Suppressor macrophage treated with lipopolysaccharide for 1 hour (primary cell): ENCODE measurements at regions not wholly inside any gene's neighbourhood (a gene's known extent, or its start where the extent isn't known, plus 50 kb on each side); places are given as distances from the start of the nearest gene placed in this dataset.
A peak's percentile ranks its signal among the peaks of the same experiment; 100 is the strongest.

ENCODE experiments used
- DNase-seq, 3 donors: peaks; one replicate each; pipeline ENCODE4 v3.0.0-alpha.2; 2020 to 2022

DNA sequence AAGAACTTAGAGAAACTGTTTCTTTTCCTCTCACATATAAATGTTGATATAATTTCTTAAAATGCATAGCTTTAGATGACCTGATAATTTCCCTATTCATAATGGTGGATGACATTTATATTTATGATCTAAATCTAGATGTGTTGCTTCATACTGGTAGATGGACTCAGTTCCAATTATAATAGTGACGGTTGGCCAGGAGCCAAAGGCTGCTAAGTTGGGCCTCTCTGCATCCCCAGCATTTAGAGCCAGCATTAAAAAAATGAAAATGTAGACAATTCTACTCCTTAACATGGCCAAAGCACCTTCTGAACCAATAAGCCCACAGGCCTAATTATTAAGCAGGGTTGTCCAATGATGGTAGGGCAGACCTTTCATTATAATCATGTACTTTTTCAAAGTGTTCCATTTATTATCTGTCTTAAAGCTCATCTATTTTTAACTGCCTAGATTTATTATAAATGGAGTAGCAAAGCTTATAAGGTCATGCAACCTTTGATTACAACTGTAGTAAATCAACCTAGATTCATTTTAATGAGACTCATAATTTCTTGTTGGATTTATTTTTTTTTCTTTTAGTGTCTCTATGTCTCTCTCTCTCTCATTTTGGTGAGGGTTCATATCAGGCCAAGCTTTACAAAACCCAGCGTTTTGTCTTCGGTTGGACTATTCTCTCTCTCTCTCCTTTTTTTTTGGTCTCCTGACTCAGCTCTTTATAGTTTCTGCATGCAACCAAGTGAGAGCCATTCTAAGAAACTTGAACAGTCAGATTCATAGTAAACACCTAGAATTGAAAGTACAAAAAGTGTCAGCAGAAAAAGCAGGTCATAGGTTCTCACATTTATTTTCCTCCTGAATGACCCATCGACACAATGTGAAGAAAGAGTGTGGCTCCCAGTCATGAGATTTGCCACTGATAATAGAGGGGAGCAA is 2016.1 kb upstream of the PIK3C3 start:
- no peak for DNase-seq

DNA sequence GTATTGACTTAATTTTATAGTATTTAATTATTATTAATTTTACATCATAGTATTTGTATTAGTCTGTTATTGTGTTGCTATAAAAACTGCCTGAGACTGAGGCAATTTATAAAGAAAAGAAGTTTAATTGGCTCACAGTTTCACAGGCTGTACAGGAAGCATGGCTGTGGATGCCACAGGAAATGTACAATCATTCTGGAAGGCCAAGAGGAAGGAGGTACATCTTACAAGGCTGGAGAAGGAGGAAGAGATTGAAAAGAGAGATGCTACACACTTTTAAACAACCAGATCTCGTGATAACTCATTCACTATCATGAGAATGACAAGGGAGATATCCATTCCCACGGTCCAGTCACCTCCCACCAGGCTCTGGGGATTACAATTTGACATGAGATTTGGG is 2019.4 kb upstream of the PIK3C3 start:
- DNase-seq = no peak

DNA sequence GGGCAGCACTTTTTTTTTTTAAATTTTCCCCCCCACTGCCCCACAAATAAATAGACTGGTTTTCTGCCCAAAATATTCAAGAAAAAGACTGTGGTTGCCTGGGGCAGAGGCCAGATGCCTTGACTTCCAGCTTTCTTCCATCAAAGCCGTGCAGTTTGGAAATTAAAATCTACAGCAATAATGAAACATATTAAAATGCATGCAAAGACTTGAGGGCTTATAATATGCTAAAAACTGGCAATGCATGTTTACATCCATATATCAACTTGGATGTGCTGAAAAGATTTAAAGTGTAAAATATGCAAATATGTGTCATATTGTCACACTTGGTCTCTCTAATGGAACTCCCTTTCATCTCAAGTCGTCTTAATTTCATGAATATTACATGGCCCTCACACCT is 2036.2 kb upstream of the PIK3C3 start:
- DNase-seq = no peak

DNA sequence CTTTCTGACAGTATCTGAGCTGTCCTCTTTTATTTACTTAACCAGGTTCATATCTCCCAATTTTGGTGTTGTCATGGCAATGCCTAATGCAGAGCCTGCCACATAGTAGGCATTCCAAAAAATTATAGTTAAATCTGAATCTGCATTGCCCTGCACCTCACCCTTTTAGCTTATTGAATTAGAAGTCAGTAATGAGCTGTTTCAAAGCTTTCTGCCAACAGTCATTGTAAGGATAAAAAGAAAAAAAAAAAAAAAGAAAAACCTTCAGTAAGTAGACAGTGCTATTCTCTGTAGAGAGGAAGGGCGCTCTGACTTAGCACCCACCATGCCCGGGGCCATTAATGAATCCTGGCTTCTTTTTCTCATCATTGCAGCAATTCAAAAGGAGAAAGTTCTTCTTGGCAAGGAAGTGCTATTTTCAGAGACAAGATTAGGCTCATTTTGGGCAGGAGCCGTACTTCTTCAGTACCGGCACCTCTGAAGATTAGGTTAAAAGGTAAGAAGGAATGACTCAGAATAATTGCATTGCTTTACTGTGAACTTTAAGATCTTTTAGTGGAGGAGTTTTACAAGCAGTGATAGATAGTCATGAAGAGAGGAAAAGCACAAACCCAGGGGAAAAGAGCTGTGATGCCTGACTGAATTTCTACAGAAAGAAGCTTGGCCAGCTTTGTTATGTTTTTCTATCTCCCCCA is 2041.2 kb upstream of the PIK3C3 start:
- no peak for DNase-seq

DNA sequence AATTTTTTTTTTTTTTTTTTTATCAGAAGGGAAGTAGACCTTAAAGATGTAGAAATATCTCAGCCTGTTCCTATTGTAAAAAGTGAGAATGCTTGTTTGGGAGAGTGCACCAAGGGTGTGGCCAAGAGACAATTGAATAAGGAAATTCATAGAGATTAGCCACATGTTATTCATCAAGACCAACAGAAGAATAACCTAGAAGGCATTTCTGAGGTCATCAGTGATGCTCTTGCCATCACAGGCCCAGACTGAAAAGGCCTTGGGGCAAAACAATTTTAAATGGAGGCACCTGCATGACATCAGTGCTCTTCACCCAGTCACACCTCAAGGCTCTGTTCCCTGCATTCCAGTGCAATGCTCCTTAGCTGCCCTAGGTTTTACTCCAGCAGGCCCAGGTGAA is 2043.3 kb upstream of the PIK3C3 start:
- DNase-seq = no peak

DNA sequence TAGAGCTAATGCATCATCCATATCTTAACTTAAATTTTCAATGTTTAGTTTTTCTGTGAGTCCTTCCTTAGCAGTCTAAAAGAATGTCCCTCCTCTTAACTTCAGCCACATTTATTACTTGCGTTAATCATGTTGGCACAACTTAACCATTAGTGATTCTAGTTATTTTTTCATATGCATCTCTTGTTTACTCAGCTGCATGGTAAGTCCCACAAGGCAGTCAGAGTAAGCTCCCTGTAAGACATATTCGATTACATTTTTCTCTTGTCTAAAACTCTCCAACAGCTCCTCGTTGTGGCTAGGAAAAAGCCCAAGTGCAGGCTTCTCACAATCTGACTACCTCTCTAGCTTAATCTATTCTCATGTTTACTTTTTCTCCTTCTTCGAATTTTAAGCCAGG is 2045.3 kb upstream of the PIK3C3 start:
- DNase-seq = no peak

DNA sequence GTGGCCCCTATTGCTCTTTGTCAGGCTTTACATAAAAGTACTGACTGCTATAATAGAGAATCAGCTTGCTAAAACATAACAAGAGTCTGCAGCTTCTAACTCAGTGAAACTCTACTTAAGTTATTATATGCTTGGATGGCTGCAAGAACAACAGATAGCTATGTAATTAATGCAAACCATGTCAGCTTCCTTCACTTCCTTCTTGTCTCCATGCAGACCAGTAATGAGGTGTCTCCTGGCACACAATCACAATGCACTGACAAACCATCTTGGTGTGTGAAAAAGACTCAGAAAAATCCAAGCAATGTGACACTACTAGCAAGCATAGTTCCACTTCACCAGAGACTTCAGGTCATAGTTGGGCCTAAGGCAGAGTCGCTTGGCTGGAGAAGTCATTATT is 2068.9 kb upstream of the PIK3C3 start:
- DNase-seq = no peak

DNA sequence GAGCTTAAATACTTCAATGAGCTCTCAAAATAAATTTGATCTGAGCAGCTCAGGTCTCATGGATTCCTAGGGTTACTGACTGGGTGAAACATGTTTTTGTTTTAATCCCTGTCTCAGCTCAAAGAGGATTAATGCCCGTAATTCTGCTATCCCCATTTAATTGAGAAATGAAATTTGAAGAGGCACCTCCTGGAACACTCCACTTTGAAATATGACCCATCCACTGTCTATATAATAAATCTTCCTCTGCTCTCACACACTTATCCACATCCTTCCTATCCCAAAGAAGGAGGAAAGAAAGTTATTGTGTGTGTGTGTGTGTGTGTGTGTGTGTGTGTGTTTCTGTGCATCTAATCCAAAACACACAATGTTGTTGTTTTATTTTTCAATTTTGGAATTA is 2082.4 kb upstream of the PIK3C3 start:
- DNase-seq = no peak

DNA sequence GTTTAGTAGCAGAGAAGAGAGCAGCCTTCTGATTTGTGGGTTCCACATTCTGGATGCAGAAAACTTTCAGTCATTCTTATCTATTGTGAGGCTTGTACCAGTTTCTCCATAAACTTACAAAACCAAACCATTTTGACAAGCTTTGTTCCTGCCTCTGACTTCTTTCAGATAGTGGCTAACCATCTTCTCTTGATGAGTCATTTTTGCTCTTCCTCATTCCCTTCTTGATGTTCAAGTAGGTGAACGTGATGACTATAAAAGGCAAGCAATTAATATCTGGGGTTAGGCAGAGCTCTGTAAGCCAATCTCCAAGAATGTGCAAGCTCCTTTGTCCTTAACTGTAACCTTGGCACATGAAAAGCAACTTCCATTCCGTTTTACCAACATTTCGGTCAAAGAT is 2083.1 kb upstream of the PIK3C3 start:
- no peak for DNase-seq

DNA sequence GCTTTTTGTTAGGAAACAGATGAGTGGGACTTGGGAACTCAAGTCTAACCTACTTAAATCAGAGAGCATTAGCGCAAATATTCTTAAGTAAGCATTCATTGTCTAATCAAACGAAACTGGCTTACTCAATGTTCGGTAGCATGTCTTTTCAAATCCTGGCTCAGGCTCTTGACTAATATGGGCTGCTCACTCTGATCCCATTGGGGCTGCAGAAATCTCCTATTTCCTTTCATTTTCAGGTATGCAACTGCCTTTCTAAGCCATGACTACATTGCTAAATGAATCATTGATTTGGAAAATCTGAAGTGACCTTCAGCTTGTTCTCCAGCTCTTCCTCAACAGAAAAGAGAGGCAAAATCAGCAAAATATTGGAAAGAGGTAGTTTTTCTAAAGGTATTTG is 2084.4 kb upstream of the PIK3C3 start:
- no peak for DNase-seq

DNA sequence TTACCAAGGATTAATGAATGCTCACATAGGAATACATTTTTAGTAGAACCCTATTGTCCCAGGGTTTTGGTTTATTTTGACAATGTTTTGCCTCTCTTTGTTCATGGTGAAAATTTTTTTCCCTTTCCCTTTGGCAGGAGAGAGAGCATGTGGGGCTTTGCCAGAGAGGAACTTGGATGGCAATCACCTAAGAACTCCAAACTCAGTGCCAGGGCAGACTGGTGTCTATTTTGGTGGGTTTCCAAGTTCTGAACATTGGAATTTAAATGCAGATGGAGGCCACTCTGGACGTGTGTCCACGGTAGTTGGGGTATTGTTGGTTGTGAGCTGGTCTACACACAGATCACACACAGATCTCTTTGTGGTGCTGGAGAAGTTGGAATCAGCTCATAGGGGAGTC is 2091.1 kb upstream of the PIK3C3 start:
- DNase-seq = no peak

DNA sequence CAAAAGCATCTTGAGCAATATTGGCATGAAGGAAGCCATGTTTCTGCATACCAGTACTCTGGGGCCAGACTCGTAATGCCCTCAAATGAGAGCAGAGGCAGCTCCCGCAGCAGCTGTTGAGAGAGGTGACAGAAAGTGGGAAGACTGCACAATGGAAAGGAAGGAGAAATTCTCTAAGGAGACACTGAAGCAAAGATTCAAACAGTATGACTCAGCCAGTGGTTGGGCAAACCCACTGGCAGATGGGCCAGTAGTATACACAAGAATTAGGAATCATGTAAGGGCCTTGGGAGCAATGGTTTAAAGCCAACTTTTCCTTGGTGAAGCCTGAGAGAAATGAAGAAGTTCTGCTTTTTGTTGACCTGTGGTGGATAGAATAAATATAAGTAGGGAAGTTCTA is 2092.7 kb upstream of the PIK3C3 start:
- no peak for DNase-seq

DNA sequence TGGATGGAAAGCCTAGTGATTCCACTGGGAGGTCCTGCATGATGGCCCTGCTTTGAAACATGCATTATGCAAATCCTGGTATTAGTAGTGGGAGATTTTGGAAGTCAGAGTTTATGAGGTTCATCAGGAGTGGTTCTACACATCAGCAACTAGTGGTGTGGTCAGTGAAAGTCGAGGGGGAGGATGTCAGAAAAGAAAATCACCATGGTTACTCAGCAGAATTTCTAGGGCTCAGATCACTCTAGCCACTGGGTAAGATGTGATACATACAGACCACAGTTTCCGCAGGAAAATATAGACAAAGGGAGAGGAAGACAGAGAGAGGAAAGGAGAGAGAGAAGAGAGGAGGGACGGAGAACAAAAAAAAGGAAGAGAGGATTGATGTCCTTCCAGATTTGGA is 2100.7 kb upstream of the PIK3C3 start:
- DNase-seq = no peak

DNA sequence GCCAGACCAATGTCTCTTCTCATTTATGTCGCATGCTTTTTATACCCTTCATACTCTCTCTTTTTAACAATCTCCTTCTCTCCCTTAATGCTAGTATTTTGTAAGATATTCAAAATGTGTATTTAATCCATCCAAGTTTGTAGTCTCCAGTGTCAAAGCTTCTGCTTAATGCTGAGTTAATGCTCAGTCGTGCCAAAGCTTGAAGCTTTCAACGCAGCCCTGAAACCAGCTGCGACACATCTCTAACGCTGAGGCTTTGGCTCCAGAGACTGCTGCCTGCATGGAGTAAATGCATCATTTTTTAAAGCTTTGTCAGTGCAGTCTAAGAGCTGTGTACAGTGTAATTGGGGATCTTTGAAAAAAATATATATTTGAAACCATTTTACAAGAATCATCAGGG is 2108.8 kb upstream of the PIK3C3 start:
- no peak for DNase-seq

DNA sequence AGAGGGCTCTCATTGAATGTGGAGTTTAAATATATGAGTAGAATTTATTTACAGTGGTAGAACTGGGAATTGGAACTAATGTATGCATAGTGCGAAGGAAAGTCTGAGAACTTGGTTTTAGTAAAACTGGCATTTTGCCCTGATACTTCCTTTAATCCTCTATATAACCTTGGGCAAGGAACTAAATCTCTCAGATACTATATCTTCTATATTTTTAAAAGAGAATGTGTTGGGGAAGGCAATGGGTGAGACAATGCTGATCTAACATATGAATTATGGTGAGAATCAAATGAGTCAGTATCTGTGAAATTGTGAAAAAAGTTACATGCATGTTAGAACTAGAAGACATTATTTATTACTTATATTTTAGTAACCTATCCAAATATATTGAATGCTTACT is 2109.4 kb upstream of the PIK3C3 start:
- no peak for DNase-seq

DNA sequence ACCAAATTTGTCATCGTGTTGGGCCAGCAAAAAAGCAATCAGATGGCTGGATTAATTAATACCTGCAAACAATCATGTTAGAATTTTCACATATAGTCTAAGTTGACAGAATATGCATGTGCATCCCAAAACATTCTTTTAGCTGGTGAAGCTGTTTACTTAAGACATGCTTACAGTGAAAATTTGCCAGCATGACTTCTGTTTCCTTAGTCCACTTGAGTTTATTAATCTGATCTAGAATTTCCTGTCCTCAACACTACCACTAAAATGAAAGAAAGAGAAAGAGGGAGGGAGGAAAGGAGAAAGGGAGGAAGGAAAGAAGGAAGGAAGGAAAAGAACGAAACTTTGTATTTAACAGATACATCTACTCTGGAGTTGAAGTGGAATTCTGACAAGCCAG is 2109.9 kb upstream of the PIK3C3 start:
- DNase-seq = no peak

DNA sequence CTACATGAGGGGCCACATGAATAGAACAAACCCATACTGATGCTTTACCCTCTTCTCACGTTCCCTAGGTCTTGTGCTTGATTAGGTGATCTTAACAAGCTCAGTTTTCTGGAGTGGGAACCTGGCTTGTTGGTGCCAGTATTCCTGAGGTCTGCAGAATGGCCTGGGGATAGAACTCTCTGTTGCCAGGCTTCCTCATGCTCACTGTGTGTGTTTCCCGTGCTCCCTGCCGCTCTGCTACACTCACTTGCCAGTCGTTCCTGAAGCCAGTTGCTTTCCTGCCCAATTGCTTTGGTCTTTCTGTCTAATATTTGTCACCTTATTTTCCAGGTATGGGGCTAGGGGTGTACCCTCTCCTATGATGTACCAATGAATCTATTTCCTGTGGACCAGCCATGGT is 2111.5 kb upstream of the PIK3C3 start:
- DNase-seq = no peak

DNA sequence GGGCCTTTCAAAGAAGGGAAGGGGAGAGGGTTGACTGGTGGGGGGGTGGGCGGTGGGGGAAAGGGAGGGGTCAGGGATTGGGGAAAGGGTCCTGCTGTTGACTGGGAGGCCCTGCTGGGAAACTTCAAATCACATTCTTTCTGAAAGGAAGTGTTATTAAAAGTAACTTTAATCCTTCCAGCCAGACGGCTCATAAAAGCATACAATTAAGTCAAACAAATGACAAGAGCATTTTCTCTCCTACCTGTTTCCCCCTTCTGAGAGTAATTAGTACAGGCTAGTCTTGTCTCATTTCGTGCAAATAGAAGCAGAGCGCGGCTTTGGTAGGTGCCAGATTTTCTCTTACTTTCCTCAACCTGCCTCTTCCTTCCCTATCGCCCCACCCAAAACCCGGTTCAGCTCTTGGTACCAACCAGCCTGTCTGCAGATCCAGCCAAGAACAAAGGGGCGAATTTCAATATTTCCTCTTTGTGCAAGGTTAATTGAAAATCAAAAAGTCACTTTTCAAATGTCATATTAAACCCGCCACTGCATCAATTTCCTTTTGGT is 2112.6 kb upstream of the PIK3C3 start:
- no peak for DNase-seq

DNA sequence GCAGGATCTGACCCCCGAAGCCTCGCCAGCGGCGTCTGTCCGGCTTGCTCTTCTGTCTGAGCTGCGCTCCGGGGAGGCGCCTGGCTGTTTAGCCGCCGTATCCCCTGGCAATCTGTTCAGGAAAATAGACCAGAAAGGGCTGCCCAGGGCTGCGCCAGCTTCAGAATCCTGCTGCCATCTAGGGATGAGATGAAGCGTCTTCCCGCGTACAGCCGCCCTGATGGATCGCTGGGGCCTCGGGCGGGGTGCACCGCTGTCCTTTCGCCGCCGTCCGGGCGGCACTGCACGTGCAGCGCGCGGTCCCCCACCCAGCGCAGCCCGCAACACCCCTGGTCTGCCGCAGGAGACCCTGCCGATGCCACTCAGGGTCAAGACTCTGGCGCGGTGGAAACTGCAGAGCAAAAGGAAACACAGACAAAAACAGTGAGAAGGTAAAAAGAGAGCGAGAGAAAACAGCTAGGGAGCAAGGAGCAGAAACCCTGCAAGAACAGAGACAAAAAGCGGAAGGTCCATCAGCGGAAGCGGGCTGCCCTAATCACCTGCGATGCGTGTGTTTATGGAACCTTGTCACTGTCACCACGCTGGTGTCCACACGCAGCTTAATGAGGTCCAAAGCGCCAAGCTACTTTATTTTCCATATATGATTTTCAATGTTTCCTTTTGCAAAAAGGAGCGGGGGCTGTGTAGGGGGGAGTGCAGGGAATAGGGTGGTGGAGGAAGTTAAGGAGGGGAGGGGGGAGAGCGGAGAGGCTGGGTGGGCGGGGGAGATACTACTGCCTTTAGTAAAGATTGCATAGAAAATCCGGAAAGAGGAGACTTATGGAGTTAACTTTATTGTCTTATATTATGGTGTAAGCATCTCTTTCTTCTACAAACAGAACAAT is 2113.3 kb upstream of the PIK3C3 start:
- peak; percentile 14 to 29 (median 25) for DNase-seq

DNA sequence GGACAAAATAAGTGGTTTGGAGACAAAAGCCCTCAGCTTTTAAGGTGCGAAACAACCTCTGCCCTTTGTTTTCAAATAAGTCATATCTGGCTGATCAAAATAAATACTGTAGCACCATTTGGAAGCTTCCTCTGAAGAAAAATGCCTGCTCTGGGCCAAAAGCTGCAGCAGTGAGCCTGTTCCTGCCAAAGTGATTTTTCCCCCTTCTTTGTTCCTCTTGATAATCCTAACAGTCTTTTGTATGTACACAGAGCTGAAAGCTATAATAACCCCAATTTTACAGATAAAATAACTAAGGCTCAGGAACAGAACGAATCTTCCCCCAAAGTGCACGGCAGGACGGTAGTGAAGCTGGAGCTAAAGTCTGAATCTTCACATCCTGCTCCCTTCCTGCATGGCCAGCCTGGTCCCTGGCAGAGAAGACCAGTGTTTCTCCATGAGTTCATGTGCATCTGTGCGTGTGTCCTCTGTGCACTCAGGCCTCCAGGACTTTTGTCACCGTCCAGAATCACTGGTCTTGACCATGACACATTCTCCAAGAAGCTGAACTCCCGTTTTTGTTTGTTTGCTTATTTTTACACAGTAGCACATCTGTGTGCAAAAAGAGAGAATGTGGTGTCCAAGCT is 2114.1 kb upstream of the PIK3C3 start:
- DNase-seq = no peak

DNA sequence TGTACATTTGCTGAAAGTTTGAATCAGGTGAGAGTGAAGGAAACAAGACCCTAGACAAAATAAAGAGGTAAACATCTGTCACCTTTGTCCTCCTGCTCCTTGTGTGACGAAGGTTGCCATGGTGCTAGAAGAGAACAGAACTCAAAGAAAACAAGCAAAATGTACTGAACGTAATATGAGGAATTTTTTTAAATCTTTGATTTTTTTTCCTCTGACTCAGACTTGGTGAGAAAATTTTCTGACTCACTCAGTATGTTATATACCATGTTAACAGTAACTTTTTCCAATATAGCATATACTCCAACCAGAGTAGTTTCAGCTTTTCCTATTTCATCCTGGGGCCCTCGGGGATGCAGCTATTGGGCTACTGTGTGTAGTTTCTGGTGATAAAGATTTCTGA is 2114.6 kb upstream of the PIK3C3 start:
- peak in 1 of 3 donors; percentile 3 for DNase-seq

DNA sequence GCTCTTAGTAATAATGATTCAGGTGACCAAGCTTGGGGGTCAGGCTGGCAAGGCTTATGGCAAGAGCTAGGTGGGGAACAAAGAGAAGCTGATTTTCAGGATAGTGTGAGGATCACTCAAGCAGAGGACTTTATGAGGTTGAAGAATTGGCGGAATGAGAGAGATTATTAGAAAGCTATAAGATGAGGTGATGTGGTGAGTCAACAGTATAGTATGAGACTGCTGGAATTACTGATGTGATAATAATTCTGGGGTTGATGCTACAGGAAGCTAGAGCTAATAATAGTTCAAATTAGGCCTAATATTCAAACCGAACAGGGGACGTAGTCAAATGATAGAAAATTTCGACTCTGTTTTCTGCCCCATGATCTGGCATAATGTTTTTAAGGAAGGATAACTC is 2115.3 kb upstream of the PIK3C3 start:
- DNase-seq = no peak

DNA sequence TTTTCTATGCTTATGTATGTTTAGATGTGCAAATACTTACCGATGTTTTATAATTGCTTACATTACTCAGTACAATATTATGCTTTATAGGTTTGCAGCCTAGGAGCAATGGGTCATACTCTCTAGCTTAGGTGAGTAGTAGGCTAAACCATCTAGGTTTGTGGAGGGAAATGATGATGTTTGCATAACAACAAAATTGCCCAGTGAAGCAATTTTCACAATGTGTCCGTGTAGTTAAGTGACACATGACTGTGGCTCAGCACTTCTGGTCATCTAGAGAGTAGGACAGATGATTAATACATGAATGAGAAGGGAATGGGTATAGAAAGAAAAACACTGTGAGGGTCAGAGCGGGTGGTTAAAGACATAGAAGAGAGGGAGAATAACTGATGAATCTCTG is 2116.2 kb upstream of the PIK3C3 start:
- DNase-seq = peak in 1 of 3 donors; percentile 3
